Smooth muscle cell (in vitro differentiated cells): ENCODE measurements at regions not wholly inside any gene's neighbourhood (a gene's known extent, or its start where the extent isn't known, plus 50 kb on each side); places are given as distances from the start of the nearest gene placed in this dataset.
A peak's percentile ranks its signal among the peaks of the same experiment; 100 is the strongest.

Experiments used
- DNase-seq: peaks from one replicate; lab custom pipeline; 2025; ENCODE audit not compliant: unreplicated experiment; lab: John Stamatoyannopoulos, UW
- H2AFZ ChIP-seq: fragments of 200-600 bp; sonication (generic); 2 replicates; pipeline ENCODE4 v1.6.0; 2016; ENCODE audit warnings: antibody characterized with exemption, low read depth, mild to moderate bottlenecking
- H3F3A ChIP-seq: fragments of 200-600 bp; sonication (generic); 2 replicates; pipeline ENCODE4 v1.6.0; 2017; ENCODE audit warnings: antibody characterized with exemption, low read depth
- H3K27ac ChIP-seq: fragments of 200-600 bp; sonication (generic); 2 replicates; pipeline ENCODE4 v1.5.1; 2016; ENCODE audit warnings: low read depth, mild to moderate bottlenecking
- H3K27me3 ChIP-seq: fragments of 200-600 bp; sonication (generic); 2 replicates; pipeline ENCODE4 v1.6.1; 2016; ENCODE audit warnings: low read depth, mild to moderate bottlenecking
- H3K36me3 ChIP-seq: fragments of 200-600 bp; sonication (generic); 2 replicates; pipeline ENCODE4 v1.5.1; 2016; ENCODE audit warnings: low read depth
- H3K4me1 ChIP-seq: fragments of 200-600 bp; sonication (generic); 2 replicates; pipeline ENCODE4 v1.5.1; 2016; ENCODE audit warnings: low read depth
- H3K4me2 ChIP-seq: fragments of 200-600 bp; sonication (generic); 2 replicates; pipeline ENCODE4 v1.6.0; 2016; ENCODE audit warnings: mild to moderate bottlenecking
- H3K4me3 ChIP-seq: fragments of 200-600 bp; sonication (generic); 2 replicates; pipeline ENCODE4 v1.5.1; 2016; ENCODE audit warnings: mild to moderate bottlenecking
- H3K79me2 ChIP-seq: fragments of 200-600 bp; sonication (generic); 2 replicates; pipeline ENCODE4 v1.6.0; 2016; ENCODE audit warnings: low read depth, mild to moderate bottlenecking
- H3K9ac ChIP-seq: fragments of 200-600 bp; sonication (generic); 2 replicates; pipeline ENCODE4 v1.6.0; 2016; ENCODE audit warnings: low read depth
- H3K9me3 ChIP-seq: fragments of 200-600 bp; sonication (generic); replicated peaks from 2 replicates; pipeline ENCODE4 v1.5.1; 2016; ENCODE audit warnings: low read depth
- H4K20me1 ChIP-seq: fragments of 200-600 bp; sonication (generic); 2 replicates; pipeline ENCODE4 v1.6.0; 2016; ENCODE audit warnings: low read depth
- CTCF ChIP-seq: fragments of 200-600 bp; sonication (generic); IDR thresholded peaks from 2 replicates; pipeline ENCODE4 v1.5.1; 2017; ENCODE audit warnings: borderline replicate concordance, mild to moderate bottlenecking, antibody characterized with exemption; ENCODE audit not compliant: insufficient read depth, poor library complexity, severe bottlenecking
- WGBS: methylation state at CpG from one replicate; pipeline ENCODE4 v1.1.7; 2016; ENCODE audit warnings: low lambda C conversion rate; 5-methylcytosine and 5-hydroxymethylcytosine counted together

GRCh38 chr7:12757443-12757842 lies 70.0 kb downstream of the ARL4A start:
- Histone ChIP-seq H3K9ac (no peak overlapping the region), H4K20me1 (no peaks in the 10 kb centered on the region), H3K4me2 (peak overlapping the region; percentile 32), H3K27me3 (no peaks in the 10 kb centered on the region), H3K9me3 (no peaks in the 10 kb centered on the region), H3K27ac (peak overlapping the region; percentile 61), H3F3A (no peaks in the 10 kb centered on the region), H2AFZ (peak overlapping the region; percentile 58), H3K4me3 (no peak overlapping the region), H3K36me3 (no peaks in the 10 kb centered on the region), H3K4me1 (no peaks in the 10 kb centered on the region), H3K79me2 (no peaks in the 10 kb centered on the region)
- 21% methylated on average over 3 of the region's 3 CpGs for WGBS
- DNase-seq = no peak
- TF ChIP-seq CTCF = no peak

- Histone ChIP-seq H3K4me1 (peaks cover 3% of the 10 kb centered on the region), H3K4me3 (no peak overlapping the region), H3K36me3 (no peaks in the 10 kb centered on the region), H3K79me2 (no peaks in the 10 kb centered on the region), H4K20me1 (no peaks in the 10 kb centered on the region), H3K9ac (no peak overlapping the region), H3F3A (no peaks in the 10 kb centered on the region), H3K27ac (no peak overlapping the region), H3K9me3 (no peaks in the 10 kb centered on the region), H3K4me2 (no peak overlapping the region), H2AFZ (no peak overlapping the region), H3K27me3 (no peaks in the 10 kb centered on the region)
- DNase-seq = no peak
- no peak for TF ChIP-seq CTCF
- WGBS = 81% methylated on average over 1 of the region's 1 CpG
These were observed 71.7 kb downstream of the ARL4A start for GRCh38 chr7:12759151-12759550.

GRCh38 chr7:12761111-12761510 lies 73.7 kb downstream of the ARL4A start:
- Histone ChIP-seq H3K4me3 (no peak overlapping the region), H3K4me2 (no peak overlapping the region), H3K9me3 (no peaks in the 10 kb centered on the region), H3K79me2 (no peaks in the 10 kb centered on the region), H3F3A (no peaks in the 10 kb centered on the region), H3K27ac (no peak overlapping the region), H3K36me3 (no peaks in the 10 kb centered on the region), H3K9ac (no peak overlapping the region), H3K27me3 (no peaks in the 10 kb centered on the region), H2AFZ (no peak overlapping the region), H4K20me1 (no peaks in the 10 kb centered on the region), H3K4me1 (peaks cover 13% of the 10 kb centered on the region)
- WGBS = 97% methylated on average over 4 of the region's 4 CpGs
- TF ChIP-seq CTCF = no peak
- DNase-seq = no peak

GRCh38 chr7:12761691-12762090 lies 74.3 kb downstream of the ARL4A start:
- Histone ChIP-seq H3K79me2 (no peaks in the 10 kb centered on the region), H3K27ac (no peak overlapping the region), H3K27me3 (no peaks in the 10 kb centered on the region), H3K4me3 (no peak overlapping the region), H2AFZ (no peak overlapping the region), H3K4me2 (no peak overlapping the region), H3K4me1 (peaks cover 13% of the 10 kb centered on the region), H3K36me3 (no peaks in the 10 kb centered on the region), H3F3A (no peaks in the 10 kb centered on the region), H3K9ac (no peak overlapping the region), H4K20me1 (no peaks in the 10 kb centered on the region), H3K9me3 (no peaks in the 10 kb centered on the region)
- no peak for TF ChIP-seq CTCF
- no peak for DNase-seq
- 98% methylated on average over 4 of the region's 4 CpGs for WGBS
